Activated naive CD8-positive, alpha-beta T cell treated with anti-CD3 and anti-CD28 coated beads for 36 hours (primary cell): ENCODE measurements at regions not wholly inside any gene's neighbourhood (a gene's known extent, or its start where the extent isn't known, plus 50 kb on each side); places are given as distances from the start of the nearest gene placed in this dataset.

Source experiments
- DNase-seq: peaks from one replicate; pipeline ENCODE4 v3.0.0; 2021
- H3K27ac Mint-ChIP-seq: one replicate; pipeline ENCODE4 v1.8.0; 2022; ENCODE audit warnings: mild to moderate bottlenecking, moderate library complexity, mixed read lengths
- H3K27me3 Mint-ChIP-seq: one replicate; pipeline ENCODE4 v1.8.0; 2022; ENCODE audit warnings: mild to moderate bottlenecking, mixed read lengths
- H3K36me3 Mint-ChIP-seq: one replicate; pipeline ENCODE4 v1.8.0; 2021; ENCODE audit warnings: mild to moderate bottlenecking, mixed read lengths
- H3K4me1 Mint-ChIP-seq: one replicate; pipeline ENCODE4 v1.8.0; 2021; ENCODE audit warnings: mixed read lengths
- H3K4me3 Mint-ChIP-seq: one replicate; pipeline ENCODE4 v1.8.0; 2022; ENCODE audit warnings: mild to moderate bottlenecking, moderate library complexity, mixed read lengths
- H3K9me3 Mint-ChIP-seq: one replicate; pipeline ENCODE4 v1.8.0; 2022; ENCODE audit warnings: mixed read lengths

GRCh38 chr2:66324909-66325528 lies 109.9 kb upstream of the MEIS1 start:
- Mint-ChIP-seq H3K4me3 (no peak overlapping the region), H3K9me3 (no peaks in the 10 kb centered on the region), H3K27me3 (no peaks in the 10 kb centered on the region), H3K4me1 (no peaks in the 10 kb centered on the region), H3K36me3 (no peaks in the 10 kb centered on the region), H3K27ac (no peak overlapping the region)
- DNase-seq, result no peak

DNA sequence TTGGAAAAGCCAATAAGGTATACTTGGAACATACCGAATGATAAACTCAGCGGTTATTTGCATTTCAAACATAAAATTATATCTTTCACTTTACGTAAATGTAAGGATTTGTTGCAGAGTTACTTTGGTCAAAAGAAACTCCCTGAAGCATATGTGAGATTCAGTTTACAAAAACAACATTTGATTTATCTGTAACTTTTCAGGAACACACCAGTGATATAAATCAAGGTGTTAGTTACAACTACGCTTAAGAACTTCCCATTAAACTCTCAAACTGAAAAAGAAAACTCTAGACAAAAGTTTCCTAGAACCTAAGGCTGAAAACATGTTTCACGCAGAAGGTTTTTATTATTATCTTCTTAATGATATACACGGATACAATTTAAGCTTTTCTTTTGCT lies 110.6 kb upstream of the MEIS1 start:
- no peak for DNase-seq
- H3K4me1 Mint-ChIP-seq, result no peaks in the 10 kb centered on the region

GRCh38 chr2:66323406-66323805 lies 111.5 kb upstream of the MEIS1 start:
- H3K36me3 Mint-ChIP-seq, result no peaks in the 10 kb centered on the region
- H3K9me3 Mint-ChIP-seq, result no peaks in the 10 kb centered on the region
- no peaks in the 10 kb centered on the region for H3K27me3 Mint-ChIP-seq
- DNase-seq, result no peak
- no peak overlapping the region for H3K4me3 Mint-ChIP-seq
- H3K4me1 Mint-ChIP-seq, result no peaks in the 10 kb centered on the region
- H3K27ac Mint-ChIP-seq, result no peak overlapping the region

More for the DNA sequence above, 110.6 kb upstream of the MEIS1 start:
- Mint-ChIP-seq H3K27me3 (no peaks in the 10 kb centered on the region), H3K9me3 (no peaks in the 10 kb centered on the region), H3K27ac (no peak overlapping the region), H3K4me3 (no peak overlapping the region), H3K36me3 (no peaks in the 10 kb centered on the region)

- Mint-ChIP-seq H3K36me3 (no peaks in the 10 kb centered on the region), H3K9me3 (no peaks in the 10 kb centered on the region), H3K4me1 (no peaks in the 10 kb centered on the region)
Observed at GRCh38 chr2:66322506-66323260, 112.2 kb upstream of the MEIS1 start.

DNA sequence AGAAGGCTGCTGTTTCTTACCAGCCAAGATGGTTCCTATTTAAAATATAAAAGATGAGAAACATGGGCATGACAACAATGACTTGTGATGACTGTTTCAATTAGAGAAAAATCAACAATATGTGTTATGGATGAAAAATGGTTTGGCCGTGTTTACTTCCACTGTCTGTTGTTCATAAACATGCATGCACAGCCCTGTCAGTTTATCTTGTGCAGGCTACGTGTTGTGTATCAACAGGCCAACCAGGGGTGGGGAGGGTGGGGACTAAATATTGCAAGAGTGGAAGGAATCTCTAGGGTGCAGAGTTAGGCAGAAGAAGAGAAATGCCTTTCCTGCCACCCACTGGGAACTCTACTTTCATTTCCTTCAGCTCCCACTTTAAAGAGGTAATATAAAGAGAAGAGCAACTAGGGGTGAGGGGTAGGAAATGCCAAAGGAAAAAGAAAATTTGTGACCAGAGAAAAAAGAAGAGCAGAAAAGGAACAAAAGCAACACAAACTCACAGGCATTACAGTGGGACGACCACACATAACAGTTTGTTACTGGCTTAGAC lies 116.8 kb upstream of the MEIS1 start:
- no peaks in the 10 kb centered on the region for H3K36me3 Mint-ChIP-seq
- no peak overlapping the region for H3K4me3 Mint-ChIP-seq

More at GRCh38 chr2:66322506-66323260, 112.2 kb upstream of the MEIS1 start:
- no peak overlapping the region for H3K4me3 Mint-ChIP-seq
- H3K27ac Mint-ChIP-seq, result no peak overlapping the region
- no peaks in the 10 kb centered on the region for H3K27me3 Mint-ChIP-seq
- DNase-seq, result no peak

DNA sequence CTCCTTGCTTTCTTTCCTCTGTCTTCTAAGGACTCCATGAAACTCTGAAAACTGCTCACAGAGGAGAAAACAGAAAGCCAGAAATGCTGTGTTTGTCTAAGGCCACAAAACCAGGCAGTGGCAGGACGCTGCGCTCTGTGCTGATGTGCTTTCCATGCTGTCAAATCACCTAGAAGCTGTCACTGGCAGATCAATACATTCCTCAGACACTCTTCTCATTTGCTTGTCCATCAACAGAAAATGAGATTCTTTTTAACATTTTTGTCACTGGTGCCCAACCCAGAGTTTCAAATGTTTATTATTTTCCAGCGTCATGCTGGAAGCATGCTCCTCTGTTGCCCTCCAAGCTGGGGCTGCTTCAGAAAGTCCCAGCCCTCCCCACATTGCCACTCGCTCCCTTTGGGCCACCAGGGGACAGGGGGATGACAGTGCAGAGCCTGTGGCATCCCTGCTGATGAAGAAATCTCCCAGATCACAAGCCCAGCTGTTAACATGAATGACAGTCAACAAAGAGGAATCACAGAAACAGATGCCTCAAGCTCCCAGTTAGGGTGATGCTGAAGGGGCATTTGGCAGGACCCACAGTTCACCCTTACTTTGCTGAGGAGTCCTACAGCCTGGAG lies 117.5 kb upstream of the MEIS1 start:
- Mint-ChIP-seq H3K4me1 (no peaks in the 10 kb centered on the region), H3K27ac (no peak overlapping the region), H3K4me3 (no peak overlapping the region), H3K9me3 (peaks cover 2% of the 10 kb centered on the region), H3K36me3 (no peaks in the 10 kb centered on the region), H3K27me3 (no peaks in the 10 kb centered on the region)
- DNase-seq, result no peak

More for the DNA sequence above, 116.8 kb upstream of the MEIS1 start:
- no peak overlapping the region for H3K27ac Mint-ChIP-seq
- H3K9me3 Mint-ChIP-seq, result no peaks in the 10 kb centered on the region
- no peak for DNase-seq
- no peaks in the 10 kb centered on the region for H3K4me1 Mint-ChIP-seq
- no peaks in the 10 kb centered on the region for H3K27me3 Mint-ChIP-seq

DNA sequence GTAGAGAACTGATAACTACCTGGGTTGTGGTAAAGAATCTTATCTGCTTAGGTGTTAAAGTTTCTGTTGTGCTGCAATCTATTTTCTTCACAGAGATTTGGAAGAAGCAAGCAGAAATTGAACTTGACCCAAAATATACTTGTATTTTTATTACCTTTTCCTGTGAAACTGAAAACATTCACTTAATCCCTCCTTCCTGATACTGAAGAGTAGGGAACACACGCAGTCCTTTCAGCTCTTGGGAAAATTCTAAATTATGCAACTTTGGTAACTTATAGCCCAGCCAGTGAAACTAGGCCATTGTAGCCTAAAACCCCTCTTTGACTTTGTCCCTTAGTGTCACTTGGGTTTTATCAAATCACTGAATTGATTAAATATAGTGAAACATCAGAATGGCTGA lies 128.4 kb upstream of the MEIS1 start:
- Mint-ChIP-seq H3K4me1 (no peaks in the 10 kb centered on the region), H3K9me3 (peaks cover 2% of the 10 kb centered on the region), H3K36me3 (no peaks in the 10 kb centered on the region), H3K4me3 (no peak overlapping the region), H3K27me3 (no peaks in the 10 kb centered on the region), H3K27ac (no peak overlapping the region)
- DNase-seq, result no peak

- no peak for DNase-seq
- Mint-ChIP-seq H3K27me3 (no peaks in the 10 kb centered on the region), H3K27ac (no peak overlapping the region), H3K4me1 (no peaks in the 10 kb centered on the region), H3K9me3 (no peaks in the 10 kb centered on the region), H3K4me3 (no peak overlapping the region), H3K36me3 (no peaks in the 10 kb centered on the region)
Observed at GRCh38 chr2:66305718-66306117, 129.2 kb upstream of the MEIS1 start.

- H3K9me3 Mint-ChIP-seq, result no peaks in the 10 kb centered on the region
- no peaks in the 10 kb centered on the region for H3K36me3 Mint-ChIP-seq
- H3K27ac Mint-ChIP-seq, result no peak overlapping the region
- H3K4me1 Mint-ChIP-seq, result no peaks in the 10 kb centered on the region
- H3K27me3 Mint-ChIP-seq, result no peaks in the 10 kb centered on the region
- no peak for DNase-seq
- no peak overlapping the region for H3K4me3 Mint-ChIP-seq
Observed at GRCh38 chr2:66303471-66303870, 131.5 kb upstream of the MEIS1 start.

- Mint-ChIP-seq H3K4me1 (no peaks in the 10 kb centered on the region), H3K9me3 (no peaks in the 10 kb centered on the region), H3K4me3 (no peak overlapping the region), H3K27ac (no peak overlapping the region), H3K27me3 (no peaks in the 10 kb centered on the region), H3K36me3 (no peaks in the 10 kb centered on the region)
- DNase-seq, result no peak
Observed at GRCh38 chr2:66301767-66302140, 133.2 kb upstream of the MEIS1 start.

DNA sequence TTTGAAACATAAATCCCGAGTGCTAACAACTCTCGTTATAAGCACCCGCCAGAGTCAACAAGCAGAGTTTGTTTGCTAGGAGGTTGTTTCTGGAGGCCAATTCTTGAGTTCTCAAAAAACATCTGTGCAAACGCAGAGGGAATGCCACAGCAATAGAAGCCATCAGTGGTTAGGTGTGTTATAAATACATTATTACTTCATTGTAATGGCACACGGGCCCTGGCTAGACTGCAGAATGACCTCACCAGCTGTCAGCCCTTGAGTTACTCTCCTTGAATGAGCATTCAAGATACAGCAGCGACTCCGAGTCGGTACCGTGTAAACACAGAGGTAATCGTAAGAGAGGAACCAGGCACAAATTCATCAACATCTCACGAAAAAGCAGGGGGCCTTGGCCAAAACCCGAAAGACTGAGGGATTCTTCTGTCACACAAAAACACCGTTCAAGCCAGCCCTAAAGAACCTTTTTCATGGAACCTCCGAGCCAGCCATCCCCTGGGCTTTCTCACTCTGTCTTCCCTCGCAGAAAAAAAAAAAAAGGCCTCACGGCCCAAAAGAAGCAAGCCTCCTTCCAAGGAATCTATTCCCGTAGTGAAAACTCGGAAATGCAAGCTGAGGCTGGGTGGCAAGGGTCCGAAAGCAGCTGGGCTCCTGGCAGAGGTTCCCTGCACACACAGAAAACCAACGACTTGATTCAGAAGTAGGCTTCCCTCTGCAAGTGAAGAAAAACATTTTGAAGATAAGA lies 133.7 kb upstream of the MEIS1 start:
- Mint-ChIP-seq H3K36me3 (no peaks in the 10 kb centered on the region), H3K4me3 (no peak overlapping the region), H3K27me3 (no peaks in the 10 kb centered on the region), H3K9me3 (no peaks in the 10 kb centered on the region), H3K27ac (no peak overlapping the region), H3K4me1 (no peaks in the 10 kb centered on the region)
- DNase-seq, result no peak

GRCh38 chr2:66283787-66284186 lies 151.1 kb upstream of the MEIS1 start:
- Mint-ChIP-seq H3K36me3 (no peaks in the 10 kb centered on the region), H3K27me3 (no peaks in the 10 kb centered on the region), H3K4me1 (no peaks in the 10 kb centered on the region), H3K4me3 (no peak overlapping the region), H3K9me3 (no peaks in the 10 kb centered on the region), H3K27ac (no peak overlapping the region)
- no peak for DNase-seq

DNA sequence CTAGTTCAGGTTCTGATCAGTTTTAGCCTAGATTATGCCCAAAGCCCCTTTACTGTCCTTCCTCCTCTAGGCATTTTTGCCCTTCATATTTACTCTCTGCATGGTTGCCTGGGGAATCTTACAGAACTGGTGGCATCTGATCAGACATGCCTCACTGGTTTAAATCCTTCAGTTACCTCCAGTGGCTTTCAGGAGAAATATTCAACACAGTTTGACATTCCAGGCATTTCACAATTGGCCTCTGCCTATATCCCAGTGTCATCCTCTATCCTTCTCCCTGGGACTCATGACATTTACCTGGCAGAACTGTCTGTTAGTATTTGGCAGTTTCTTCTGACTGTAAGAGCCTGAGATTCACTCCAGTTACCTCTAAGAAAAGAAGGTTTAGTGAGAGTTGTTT lies 152.9 kb upstream of the MEIS1 start:
- no peaks in the 10 kb centered on the region for H3K36me3 Mint-ChIP-seq
- no peaks in the 10 kb centered on the region for H3K4me1 Mint-ChIP-seq
- no peak for DNase-seq
- no peaks in the 10 kb centered on the region for H3K9me3 Mint-ChIP-seq
- H3K4me3 Mint-ChIP-seq, result no peak overlapping the region
- no peak overlapping the region for H3K27ac Mint-ChIP-seq
- H3K27me3 Mint-ChIP-seq, result no peaks in the 10 kb centered on the region

DNA sequence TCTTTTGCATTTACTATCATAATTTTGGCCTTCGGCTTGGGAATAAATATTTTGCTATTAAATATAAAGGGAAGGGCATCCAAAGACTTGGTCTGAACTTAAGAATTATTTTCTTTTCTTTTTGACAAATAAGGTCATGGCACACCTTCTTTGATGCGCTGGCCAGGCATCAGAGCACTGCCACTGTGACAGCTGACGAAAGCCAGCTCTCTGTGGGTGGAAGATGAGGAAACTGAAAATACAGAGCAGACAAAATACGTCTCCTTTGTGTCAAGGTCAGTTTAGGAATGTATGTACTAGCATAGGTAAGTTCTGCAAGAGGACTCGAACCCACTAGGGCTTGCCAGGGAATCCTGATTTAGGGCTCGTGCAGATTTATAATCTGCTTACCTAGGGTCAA lies 155.9 kb upstream of the MEIS1 start:
- no peak for DNase-seq
- Mint-ChIP-seq H3K27me3 (no peaks in the 10 kb centered on the region), H3K4me1 (no peaks in the 10 kb centered on the region), H3K36me3 (no peaks in the 10 kb centered on the region), H3K27ac (no peak overlapping the region), H3K9me3 (peaks cover 3% of the 10 kb centered on the region), H3K4me3 (no peak overlapping the region)

GRCh38 chr2:66275984-66276383 lies 158.9 kb upstream of the MEIS1 start:
- no peak for DNase-seq
- Mint-ChIP-seq H3K4me3 (no peak overlapping the region), H3K27me3 (no peaks in the 10 kb centered on the region), H3K4me1 (no peaks in the 10 kb centered on the region), H3K9me3 (peaks cover 3% of the 10 kb centered on the region), H3K27ac (no peak overlapping the region), H3K36me3 (no peaks in the 10 kb centered on the region)
